IMR-90 (cell line): ENCODE measurements at regions not wholly inside any gene's neighbourhood (a gene's known extent, or its start where the extent isn't known, plus 50 kb on each side); places are given as distances from the start of the nearest gene placed in this dataset.

Experiments used
- ATAC-seq: fragments of 200-7000 bp; cut with Tn5 transposase; 2 replicates; pipeline ENCODE4 v1.9.1; 2020; ENCODE audit warnings: low read depth, mild to moderate bottlenecking, moderate library complexity
- BruUV-seq: library from RNA; stranded (reverse); fragments of 400-500 nt; replicated peaks from 2 replicates; lab custom pipeline; 2021; lab: Mats Ljungman, UMichigan
- CTCF ChIA-PET: fragments of 300-600 bp; formaldehyde crosslinking; extraction: SDS; loops from one replicate; lab custom pipeline; 2021; ENCODE audit warnings: antibody characterized with exemption; lab: Yijun Ruan, JAX
- POLR2A ChIA-PET: fragments of 300-600 bp; sonication (Branson Sonifier 250); formaldehyde crosslinking; loops from one replicate; lab custom pipeline; 2022; ENCODE audit warnings: antibody characterized with exemption; ENCODE audit not compliant: unreplicated experiment; lab: Charles Lee
- DNase-seq: peaks from one replicate; pipeline ENCODE4 v3.0.0; 2013
- H2AFZ ChIP-seq: replicated peaks from 2 replicates; pipeline ENCODE3; 2013; ENCODE audit warnings: low read length, mild to moderate bottlenecking; ENCODE audit not compliant: poor library complexity
- H2AK5ac ChIP-seq: 2 replicates; pipeline ENCODE4 v1.6.1; 2013; ENCODE audit warnings: low read depth, low read length, inconsistent platforms
- H2AK9ac ChIP-seq: replicated peaks from 2 replicates; pipeline ENCODE3; 2013; ENCODE audit warnings: mild to moderate bottlenecking, low read depth, low read length, moderate library complexity; ENCODE audit not compliant: poor library complexity
- H2BK120ac ChIP-seq: 2 replicates; pipeline ENCODE4 v1.6.1; 2013; ENCODE audit warnings: low read depth, low read length, inconsistent platforms
- H2BK15ac ChIP-seq: 3 replicates; pipeline ENCODE4 v1.6.1; 2013; ENCODE audit warnings: low read depth, low read length, inconsistent platforms
- H2BK20ac ChIP-seq: 2 replicates; pipeline ENCODE4 v1.6.1; 2013; ENCODE audit warnings: low read depth, mild to moderate bottlenecking, inconsistent platforms, low read length, moderate library complexity
- H2BK5ac ChIP-seq: 2 replicates; pipeline ENCODE4 v1.6.1; 2013; ENCODE audit warnings: mild to moderate bottlenecking, low read depth, low read length, inconsistent platforms; ENCODE audit not compliant: poor library complexity, severe bottlenecking
- H3K14ac ChIP-seq: replicated peaks from 2 replicates; pipeline ENCODE4 v1.6.1; 2013; ENCODE audit warnings: low read depth, low read length, inconsistent platforms
- H3K18ac ChIP-seq: 2 replicates; pipeline ENCODE4 v1.6.1; 2013; ENCODE audit warnings: low read depth, low read length, control low read depth
- H3K23ac ChIP-seq: 2 replicates; pipeline ENCODE4 v1.6.1; 2013; ENCODE audit warnings: low read depth, low read length, inconsistent platforms
- H3K27ac ChIP-seq: 2 replicates; pipeline ENCODE4 v1.5.1; 2013; ENCODE audit warnings: mild to moderate bottlenecking, control low read depth, low read length; ENCODE audit not compliant: insufficient read depth
- H3K27me3 ChIP-seq: 2 replicates; pipeline ENCODE4 v1.6.1; 2013; ENCODE audit warnings: low read length; ENCODE audit not compliant: control insufficient read depth, insufficient read depth
- H3K36me3 ChIP-seq: 2 replicates; pipeline ENCODE4 v1.6.1; 2013; ENCODE audit warnings: low read length, mixed read lengths; ENCODE audit not compliant: control insufficient read depth, insufficient read depth
- H3K4ac ChIP-seq: 2 replicates; pipeline ENCODE4 v1.6.1; 2013; ENCODE audit warnings: low read depth, low read length, inconsistent platforms
- H3K4me1 ChIP-seq: 2 replicates; pipeline ENCODE4 v1.6.1; 2013; ENCODE audit warnings: low read length, mixed read lengths; ENCODE audit not compliant: control insufficient read depth, insufficient read depth
- H3K4me2 ChIP-seq: 2 replicates; pipeline ENCODE4 v1.6.1; 2013; ENCODE audit warnings: low read depth, mild to moderate bottlenecking, control low read depth, low read length, moderate library complexity
- H3K4me3 ChIP-seq: 2 replicates; pipeline ENCODE4 v1.5.1; 2013; ENCODE audit warnings: low read depth, mild to moderate bottlenecking, control low read depth, low read length, moderate library complexity; ENCODE audit not compliant: insufficient read depth
- H3K56ac ChIP-seq: 2 replicates; pipeline ENCODE4 v1.6.1; 2013; ENCODE audit warnings: low read length, inconsistent platforms; ENCODE audit not compliant: insufficient read depth; ENCODE audit errors: extremely low read depth
- H3K79me1 ChIP-seq, 2 experiments: 2 replicates each; pipeline ENCODE4 v1.6.1; 2013; ENCODE audit warnings: low read length in 2 of 2, inconsistent platforms in 1 of 2, low read depth in 1 of 2
- H3K9ac ChIP-seq: 2 replicates; pipeline ENCODE4 v1.6.1; 2013; ENCODE audit warnings: low read depth, low read length, control low read depth
- H3K9me1 ChIP-seq: 2 replicates; pipeline ENCODE4 v1.6.1; 2013; ENCODE audit warnings: low read length, inconsistent platforms; ENCODE audit not compliant: insufficient read depth
- H3K9me3 ChIP-seq: 2 replicates; pipeline ENCODE4 v1.6.1; 2013; ENCODE audit warnings: low read length; ENCODE audit not compliant: control insufficient read depth, insufficient read depth
- H4K20me1 ChIP-seq: 2 replicates; pipeline ENCODE4 v1.6.1; 2013; ENCODE audit warnings: low read length, inconsistent platforms; ENCODE audit not compliant: insufficient read depth
- H4K5ac ChIP-seq: 2 replicates; pipeline ENCODE4 v1.6.1; 2013; ENCODE audit warnings: mild to moderate bottlenecking, low read depth, low read length, control low read depth
- H4K8ac ChIP-seq, 2 experiments: 2 replicates each; pipeline ENCODE4 v1.6.1; 2013; ENCODE audit warnings: low read depth in 2 of 2, low read length in 2 of 2, control low read depth in 1 of 2, inconsistent platforms in 1 of 2
- H4K91ac ChIP-seq: 2 replicates; pipeline ENCODE4 v1.6.1; 2013; ENCODE audit warnings: low read depth, low read length, inconsistent platforms; ENCODE audit not compliant: insufficient read depth
- BHLHE40 ChIP-seq: fragments of 150-350 bp; IDR thresholded peaks from 2 replicates; pipeline ENCODE4 v1.6.1; 2016; ENCODE audit warnings: mild to moderate bottlenecking, low read depth, low read length
- FOS ChIP-seq: fragments of 150-350 bp; IDR thresholded peaks from 2 replicates; pipeline ENCODE4 v1.6.1; 2016; ENCODE audit warnings: low read depth, low read length
- MAFK ChIP-seq: IDR thresholded peaks from 2 replicates; pipeline ENCODE4 v1.6.1; 2012; ENCODE audit warnings: low read depth, low read length, improper control_type of control experiment
- MAZ ChIP-seq: IDR thresholded peaks from 2 replicates; pipeline ENCODE4 v1.6.1; 2012; ENCODE audit warnings: low read depth, mild to moderate bottlenecking, low read length, improper control_type of control experiment, moderate library complexity, borderline replicate concordance
- NFE2L2 ChIP-seq: fragments of 150-350 bp; IDR thresholded peaks from 2 replicates; pipeline ENCODE4 v1.6.1; 2016; ENCODE audit warnings: low read depth, mild to moderate bottlenecking, low read length
- POLR2A ChIP-seq: IDR thresholded peaks from 2 replicates; pipeline ENCODE4 v1.6.1; 2012; ENCODE audit warnings: mild to moderate bottlenecking, low read depth, low read length
- RAD21 ChIP-seq: IDR thresholded peaks from 2 replicates; pipeline ENCODE4 v1.6.1; 2012; ENCODE audit warnings: low read length, improper control_type of control experiment
- RCOR1 ChIP-seq: IDR thresholded peaks from 2 replicates; pipeline ENCODE4 v1.6.1; 2012; ENCODE audit warnings: mild to moderate bottlenecking, low read length, improper control_type of control experiment; ENCODE audit not compliant: insufficient replicate concordance
- SMC3 ChIP-seq: fragments of 150-350 bp; IDR thresholded peaks from 2 replicates; pipeline ENCODE4 v1.6.1; 2016; ENCODE audit warnings: low read depth, mild to moderate bottlenecking, antibody characterized with exemption, low read length, moderate library complexity
- WGBS, 2 experiments: methylation state at CpG; one replicate each; pipeline versions ENCODE4 v1.1.5 to v1.1.7; 2013; ENCODE audit warnings: missing lambda C conversion rate in 2 of 2; ENCODE audit not compliant: insufficient read length in 1 of 2; ENCODE audit errors: extremely low coverage in 2 of 2; 5-methylcytosine and 5-hydroxymethylcytosine counted together
- dilution Hi-C: fragments of 300-500 bp; cut with HindIII; formaldehyde crosslinking; loops from one replicate; pipeline ENCODE4 v1.14.3; 2018; ENCODE audit warnings: low sequenced_read_pairs; ENCODE audit not compliant: unreplicated experiment
- in situ Hi-C: fragments of 300-500 bp; cut with MboI; formaldehyde crosslinking; loops from 3 replicates; pipeline ENCODE4 v1.14.3; 2019; ENCODE audit warnings: low sequenced_read_pairs, inconsistent platforms, mixed read lengths
- intact Hi-C: fragments of 100-400 bp; cut with micrococcal nuclease; formaldehyde crosslinking; loops from 2 replicates; pipeline ENCODE4 v1.10.0; 2022
- TF ChIP-seq, protein P1 (sequence below): fragments of 150-350 bp; IDR thresholded peaks from 2 replicates; pipeline ENCODE4 v1.6.1; 2016; ENCODE audit warnings: low read depth, mild to moderate bottlenecking, low read length, moderate library complexity, borderline replicate concordance
- TF ChIP-seq, protein P2 (sequence below): fragments of 150-350 bp; IDR thresholded peaks from 2 replicates; pipeline ENCODE4 v1.6.1; 2017; ENCODE audit warnings: mild to moderate bottlenecking, antibody characterized with exemption, low read length, low read depth

DNA sequence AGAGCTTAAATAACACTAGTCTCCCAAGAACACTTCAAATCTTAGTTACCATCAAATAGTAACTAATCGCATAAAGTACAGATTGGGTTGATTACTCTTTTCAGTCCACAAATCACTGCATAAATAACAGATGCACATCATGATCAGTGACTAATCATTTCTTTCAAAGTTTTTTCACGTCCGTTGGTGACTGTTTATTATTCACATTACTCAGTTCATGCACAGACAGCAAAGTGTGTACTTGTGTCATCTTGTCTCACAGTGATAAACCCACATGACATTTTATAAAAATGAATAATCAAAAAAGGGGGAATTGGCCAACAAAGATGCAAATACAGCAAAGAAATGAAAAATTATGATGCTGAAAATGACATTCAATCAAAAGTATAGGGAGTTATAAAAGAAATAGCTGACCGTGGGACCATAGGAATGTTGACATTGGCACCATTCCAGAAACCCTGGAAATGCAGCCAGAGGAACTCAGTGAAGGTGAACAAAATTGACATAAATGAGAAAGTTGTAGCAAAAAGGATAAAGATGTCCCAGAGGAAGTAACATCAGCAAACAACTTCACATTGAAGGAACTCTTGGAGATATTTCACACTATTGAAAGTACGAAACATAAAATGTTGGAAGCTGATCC lies 161.5 kb downstream of the SOX3 start:
- H3K79me1 ChIP-seq, result no peaks in the 10 kb centered on the region
- H2AK5ac ChIP-seq, result no peak overlapping the region
- no peak overlapping the region for H3K23ac ChIP-seq
- no peak for TF ChIP-seq POLR2A
- TF ChIP-seq BHLHE40, result no peak
- no peak for TF ChIP-seq SMC3
- TF ChIP-seq MAFK, result no peak
- no peak for TF ChIP-seq MAZ
- TF ChIP-seq, protein P1, sequence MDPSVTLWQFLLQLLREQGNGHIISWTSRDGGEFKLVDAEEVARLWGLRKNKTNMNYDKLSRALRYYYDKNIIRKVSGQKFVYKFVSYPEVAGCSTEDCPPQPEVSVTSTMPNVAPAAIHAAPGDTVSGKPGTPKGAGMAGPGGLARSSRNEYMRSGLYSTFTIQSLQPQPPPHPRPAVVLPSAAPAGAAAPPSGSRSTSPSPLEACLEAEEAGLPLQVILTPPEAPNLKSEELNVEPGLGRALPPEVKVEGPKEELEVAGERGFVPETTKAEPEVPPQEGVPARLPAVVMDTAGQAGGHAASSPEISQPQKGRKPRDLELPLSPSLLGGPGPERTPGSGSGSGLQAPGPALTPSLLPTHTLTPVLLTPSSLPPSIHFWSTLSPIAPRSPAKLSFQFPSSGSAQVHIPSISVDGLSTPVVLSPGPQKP, result no peak
- TF ChIP-seq NFE2L2, result no peak
- TF ChIP-seq, protein P2, sequence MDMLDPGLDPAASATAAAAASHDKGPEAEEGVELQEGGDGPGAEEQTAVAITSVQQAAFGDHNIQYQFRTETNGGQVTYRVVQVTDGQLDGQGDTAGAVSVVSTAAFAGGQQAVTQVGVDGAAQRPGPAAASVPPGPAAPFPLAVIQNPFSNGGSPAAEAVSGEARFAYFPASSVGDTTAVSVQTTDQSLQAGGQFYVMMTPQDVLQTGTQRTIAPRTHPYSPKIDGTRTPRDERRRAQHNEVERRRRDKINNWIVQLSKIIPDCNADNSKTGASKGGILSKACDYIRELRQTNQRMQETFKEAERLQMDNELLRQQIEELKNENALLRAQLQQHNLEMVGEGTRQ, result no peak
- no peak for TF ChIP-seq RAD21
- TF ChIP-seq RCOR1, result no peak
- no peak for TF ChIP-seq FOS
- no peak overlapping the region for H3K14ac ChIP-seq
- H4K91ac ChIP-seq, result no peak overlapping the region
- ATAC-seq (no peak), DNase-seq (peak; percentile 1)
- H3K27me3 ChIP-seq, result no peaks in the 10 kb centered on the region
- H2AFZ ChIP-seq, result no peak overlapping the region
- H3K9me3 ChIP-seq, result no peaks in the 10 kb centered on the region
- H2AK9ac ChIP-seq, result no peak overlapping the region
- ChIA-PET POLR2A (no interaction called here), CTCF (no interaction called here)
- in situ Hi-C loops, result no loop called here
- no peaks in the 10 kb centered on the region for H3K4me1 ChIP-seq
- no peaks in the 10 kb centered on the region for H4K20me1 ChIP-seq
- no peak overlapping the region for H3K27ac ChIP-seq
- no peaks in the 10 kb centered on the region for H3K9me1 ChIP-seq
- H3K4me3 ChIP-seq, result no peak overlapping the region
- no peak overlapping the region for H2BK5ac ChIP-seq
- dilution Hi-C loops, result no loop called here
- no peak overlapping the region for H3K9ac ChIP-seq
- no peak overlapping the region for H3K4me2 ChIP-seq
- no peaks in the 10 kb centered on the region for H3K36me3 ChIP-seq
- H2BK20ac ChIP-seq, result no peak overlapping the region
- H2BK15ac ChIP-seq, result no peak overlapping the region
- WGBS, 2 experiments, result no CpG with 5 or more reads among the region's 5 CpGs
- no peak overlapping the region for H4K8ac ChIP-seq
- H4K5ac ChIP-seq, result no peak overlapping the region
- no TSS peak for BruUV-seq
- H3K4ac ChIP-seq, result no peak overlapping the region
- intact Hi-C loops, result no loop called here
- no peak overlapping the region for H3K18ac ChIP-seq
- H2BK120ac ChIP-seq, result no peak overlapping the region
- H3K56ac ChIP-seq, result no peak overlapping the region
